Stomach (tissue), 4 donors: ENCODE measurements at regions not wholly inside any gene's neighbourhood (a gene's known extent, or its start where the extent isn't known, plus 50 kb on each side); places are given as distances from the start of the nearest gene placed in this dataset.

Source experiments
- EP300 ChIP-seq: sonication (generic); formaldehyde crosslinking; IDR thresholded peaks from one replicate; pipeline ENCODE4 v1.6.1; 2017; ENCODE audit warnings: antibody characterized with exemption
- POLR2A ChIP-seq, 4 donors: fragments of 450-650 bp; IDR thresholded peaks; one replicate each; pipeline ENCODE4 v1.6.1; 2016; ENCODE audit warnings: antibody characterized with exemption in 4 of 4, control low read depth in 2 of 4, mild to moderate bottlenecking in 1 of 4, moderate library complexity in 1 of 4
- POLR2AphosphoS5 ChIP-seq, 3 donors: sonication (generic); formaldehyde crosslinking; IDR thresholded peaks; one replicate each; pipeline ENCODE4 v1.6.1; 2016; ENCODE audit warnings: antibody characterized with exemption in 3 of 3
- TF ChIP-seq, protein P1 (sequence below), 7 experiments: fragments of 450-650 bp in 4 of 7; fragments of 200-600 bp in 3 of 7; sonication (generic) in 3 of 7; IDR thresholded peaks; one replicate each; pipeline ENCODE4 v1.5.1; 2016 to 2019; ENCODE audit warnings: antibody characterized with exemption in 7 of 7, control low read depth in 2 of 7, mild to moderate bottlenecking in 1 of 7

DNA sequence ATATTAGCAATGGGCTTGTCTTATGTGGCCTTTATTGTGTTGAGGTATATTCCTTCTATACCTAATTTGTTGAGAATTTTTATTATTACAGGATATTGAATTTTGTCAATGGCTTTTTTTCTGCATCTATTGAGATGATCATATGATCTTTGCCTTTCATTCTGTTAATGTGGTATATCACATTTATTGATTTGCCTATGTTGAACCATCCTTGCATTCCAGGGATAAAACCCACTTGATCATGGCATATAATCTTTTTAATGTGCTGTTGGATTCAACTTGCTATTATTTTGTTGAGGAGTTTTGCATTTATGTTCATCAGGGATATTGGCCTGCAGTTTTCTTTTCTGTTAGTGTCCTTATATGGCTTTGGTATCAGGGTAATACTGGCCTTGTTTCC lies 91.8 kb upstream of the KLF14 start:
- TF ChIP-seq, protein P1, sequence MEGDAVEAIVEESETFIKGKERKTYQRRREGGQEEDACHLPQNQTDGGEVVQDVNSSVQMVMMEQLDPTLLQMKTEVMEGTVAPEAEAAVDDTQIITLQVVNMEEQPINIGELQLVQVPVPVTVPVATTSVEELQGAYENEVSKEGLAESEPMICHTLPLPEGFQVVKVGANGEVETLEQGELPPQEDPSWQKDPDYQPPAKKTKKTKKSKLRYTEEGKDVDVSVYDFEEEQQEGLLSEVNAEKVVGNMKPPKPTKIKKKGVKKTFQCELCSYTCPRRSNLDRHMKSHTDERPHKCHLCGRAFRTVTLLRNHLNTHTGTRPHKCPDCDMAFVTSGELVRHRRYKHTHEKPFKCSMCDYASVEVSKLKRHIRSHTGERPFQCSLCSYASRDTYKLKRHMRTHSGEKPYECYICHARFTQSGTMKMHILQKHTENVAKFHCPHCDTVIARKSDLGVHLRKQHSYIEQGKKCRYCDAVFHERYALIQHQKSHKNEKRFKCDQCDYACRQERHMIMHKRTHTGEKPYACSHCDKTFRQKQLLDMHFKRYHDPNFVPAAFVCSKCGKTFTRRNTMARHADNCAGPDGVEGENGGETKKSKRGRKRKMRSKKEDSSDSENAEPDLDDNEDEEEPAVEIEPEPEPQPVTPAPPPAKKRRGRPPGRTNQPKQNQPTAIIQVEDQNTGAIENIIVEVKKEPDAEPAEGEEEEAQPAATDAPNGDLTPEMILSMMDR (IDR thresholded peaks at IDR 0.05) = no peak
- TF ChIP-seq EP300 = no peak
- TF ChIP-seq POLR2A (IDR thresholded peaks at IDR 0.05) = no peak
- no peak for TF ChIP-seq POLR2AphosphoS5 (IDR thresholded peaks at IDR 0.05)
